ENCODE measurements at regions not wholly inside any gene's neighbourhood (a gene's known extent, or its start where the extent isn't known, plus 50 kb on each side); places are given as distances from the start of the nearest gene placed in this dataset.

DNA sequence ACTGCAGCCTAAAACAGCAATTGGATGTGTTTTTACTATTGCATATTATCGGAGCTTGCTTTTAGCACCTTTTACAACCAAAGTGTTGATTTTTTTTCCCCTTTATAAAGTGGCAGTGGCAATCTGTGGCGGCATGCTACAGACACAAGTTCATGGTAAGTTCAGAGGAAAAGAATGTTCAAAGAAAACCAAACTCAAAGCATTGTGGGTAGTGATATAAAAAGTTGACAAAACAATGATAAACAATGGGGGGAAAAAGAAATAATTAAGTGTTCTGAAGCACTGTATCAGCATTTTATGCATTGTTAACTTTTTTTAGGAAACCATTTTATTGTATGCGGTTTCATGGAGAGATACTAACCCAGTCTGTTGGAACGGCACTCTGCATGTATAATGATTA, 492.0 kb upstream of the SOX5 start:
- Histone ChIP-seq H3K9me3 (replicated peaks; ENCODE audit: control insufficient read depth, insufficient read depth, low read depth, low read length) (no peaks in the 10 kb centered on the region), H3K4me2 (ENCODE audit: insufficient read depth, low read length) (no peak overlapping the region), H3K4me3 (no peak overlapping the region), H3K9ac (ENCODE audit: insufficient read depth in 1 of 2, low read depth in 2 of 2, low read length in 2 of 2) (no peak overlapping the region), H4K20me1 (replicated peaks; ENCODE audit: control insufficient read depth, insufficient read depth, low read length) (no peaks in the 10 kb centered on the region), H3K27me3 (ENCODE audit: control insufficient read depth in 2 of 2, insufficient read depth in 2 of 2, low read length in 2 of 2) (peaks cover 0 to 2% of the 10 kb centered on the region in 2 experiments; a peak in 1 of 5 replicates), H3K79me2 (ENCODE audit: control insufficient read depth, insufficient read depth, low read length) (no peaks in the 10 kb centered on the region), H3K27ac (ENCODE audit: extremely low read depth, low read depth, low read length) (no peak overlapping the region), H3K36me3 (ENCODE audit: control insufficient read depth, insufficient read depth, low read length) (no peaks in the 10 kb centered on the region), H2AFZ (ENCODE audit: low read depth, low read length) (no peak overlapping the region), H3K9me1 (ENCODE audit: control insufficient read depth, insufficient read depth, low read length) (no peaks in the 10 kb centered on the region), H3K4me1 (replicated peaks in 1 of 2; ENCODE audit: control insufficient read depth in 2 of 2, insufficient read depth in 2 of 2, low read length in 2 of 2) (no peaks in the 10 kb centered on the region)
- DNase-seq (ENCODE audit: extremely low read depth in 1 of 4, low spot score in 3 of 4) (no peak), ATAC-seq (no peak), FAIRE-seq (no peak)
- ChIA-PET CTCF (ENCODE audit: low intra/inter-chr PET ratio) (no interaction called here), POLR2A (no interaction called here)
- BruUV-seq (replicated peaks) = no TSS peak
- intact Hi-C loops (cut with micrococcal nuclease) = no loop called here
- TF ChIP-seq EP400 (IDR thresholded peaks at IDR 0.05) = no peak
- TF ChIP-seq, protein P1, sequence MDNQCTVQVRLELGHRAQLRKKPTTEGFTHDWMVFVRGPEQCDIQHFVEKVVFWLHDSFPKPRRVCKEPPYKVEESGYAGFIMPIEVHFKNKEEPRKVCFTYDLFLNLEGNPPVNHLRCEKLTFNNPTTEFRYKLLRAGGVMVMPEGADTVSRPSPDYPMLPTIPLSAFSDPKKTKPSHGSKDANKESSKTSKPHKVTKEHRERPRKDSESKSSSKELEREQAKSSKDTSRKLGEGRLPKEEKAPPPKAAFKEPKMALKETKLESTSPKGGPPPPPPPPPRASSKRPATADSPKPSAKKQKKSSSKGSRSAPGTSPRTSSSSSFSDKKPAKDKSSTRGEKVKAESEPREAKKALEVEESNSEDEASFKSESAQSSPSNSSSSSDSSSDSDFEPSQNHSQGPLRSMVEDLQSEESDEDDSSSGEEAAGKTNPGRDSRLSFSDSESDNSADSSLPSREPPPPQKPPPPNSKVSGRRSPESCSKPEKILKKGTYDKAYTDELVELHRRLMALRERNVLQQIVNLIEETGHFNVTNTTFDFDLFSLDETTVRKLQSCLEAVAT (IDR thresholded peaks at IDR 0.05) = no peak
- TF ChIP-seq SLC30A9 (CRISPR knock-in tag; IDR thresholded peaks at IDR 0.05) = no peak
- no peak for TF ChIP-seq POLR2G (IDR thresholded peaks at IDR 0.05; ENCODE audit: low read depth, low read length)
- TF ChIP-seq HNRNPLL (IDR thresholded peaks at IDR 0.05; ENCODE audit: low read depth, low read length, poor library complexity, severe bottlenecking) = no peak
- TF ChIP-seq ZZZ3 (IDR thresholded peaks at IDR 0.05) = no peak
- TF ChIP-seq ZNF408 (CRISPR knock-in tag; IDR thresholded peaks at IDR 0.05; ENCODE audit: low read depth) = no peak
- no peak for TF ChIP-seq JUN (IDR thresholded peaks at IDR 0.05; ENCODE audit: borderline replicate concordance, low read depth, low read length)
- no peak for TF ChIP-seq JUN (CRISPR knock-in tag; IDR thresholded peaks at IDR 0.05; ENCODE audit: borderline replicate concordance)
- no peak for TF ChIP-seq PTRF (tag; IDR thresholded peaks at IDR 0.05)
- no peak for TF ChIP-seq TAL1 (IDR thresholded peaks at IDR 0.05)
- TF ChIP-seq, protein P2, sequence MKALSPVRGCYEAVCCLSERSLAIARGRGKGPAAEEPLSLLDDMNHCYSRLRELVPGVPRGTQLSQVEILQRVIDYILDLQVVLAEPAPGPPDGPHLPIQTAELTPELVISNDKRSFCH (CRISPR knock-in tag; IDR thresholded peaks at IDR 0.05) = no peak
- TF ChIP-seq, protein P2 (tag; IDR thresholded peaks at IDR 0.05) = no peak
- TF ChIP-seq RBM22 (IDR thresholded peaks at IDR 0.05; ENCODE audit: low read depth, low read length, poor library complexity, severe bottlenecking) = no peak
- TF ChIP-seq ZBED1 (IDR thresholded peaks at IDR 0.05) = no peak
- TF ChIP-seq ZNF644 (tag; IDR thresholded peaks at IDR 0.05; ENCODE audit: low read depth) = no peak
- WGBS (ENCODE audit: insufficient coverage, low coverage, missing lambda C conversion rate) = 0% methylated on average over 4 of the region's 4 CpGs
- in situ Hi-C loops (cut with MboI) = no loop called here
